Trophoblast cell (in vitro differentiated cells and primary cell): ENCODE measurements at regions not wholly inside any gene's neighbourhood (a gene's known extent, or its start where the extent isn't known, plus 50 kb on each side); places are given as distances from the start of the nearest gene placed in this dataset.

Source experiments
- DNase-seq, 2 donors: peaks; one replicate each; pipeline ENCODE4 v3.0.0-alpha.2; 2016
- H2AFZ ChIP-seq: 2 replicates; pipeline ENCODE4 v1.6.1; 2013; ENCODE audit warnings: low read length, moderate library complexity, mild to moderate bottlenecking; ENCODE audit not compliant: insufficient read depth, poor library complexity
- H2AK5ac ChIP-seq: 2 replicates; pipeline ENCODE4 v1.6.1; 2013; ENCODE audit warnings: mild to moderate bottlenecking, low read length
- H2BK120ac ChIP-seq: 2 replicates; pipeline ENCODE4 v1.6.1; 2013; ENCODE audit warnings: low read length, mild to moderate bottlenecking, moderate library complexity; ENCODE audit not compliant: insufficient read depth, poor library complexity
- H2BK12ac ChIP-seq: 2 replicates; pipeline ENCODE4 v1.6.1; 2013; ENCODE audit warnings: mild to moderate bottlenecking, low read length, moderate library complexity
- H2BK5ac ChIP-seq: 2 replicates; pipeline ENCODE4 v1.6.1; 2013; ENCODE audit warnings: low read length, low read depth, moderate library complexity, mild to moderate bottlenecking; ENCODE audit not compliant: poor library complexity
- H3K14ac ChIP-seq: 2 replicates; pipeline ENCODE4 v1.6.1; 2013; ENCODE audit warnings: mild to moderate bottlenecking, low read length
- H3K18ac ChIP-seq: 2 replicates; pipeline ENCODE4 v1.6.1; 2013; ENCODE audit warnings: mild to moderate bottlenecking, low read length
- H3K23ac ChIP-seq: 2 replicates; pipeline ENCODE4 v1.6.1; 2013; ENCODE audit warnings: low read length
- H3K27ac ChIP-seq: 2 replicates; pipeline ENCODE4 v1.5.1; 2013; ENCODE audit warnings: low read depth, mild to moderate bottlenecking, inconsistent platforms, low read length, moderate library complexity
- H3K27me3 ChIP-seq: 2 replicates; pipeline ENCODE4 v1.6.1; 2013; ENCODE audit warnings: inconsistent platforms, mild to moderate bottlenecking, low read length, moderate library complexity; ENCODE audit not compliant: insufficient read depth
- H3K36me3 ChIP-seq, 2 experiments: 1 replicate in 1 of 2; 2 replicates in 1 of 2; pipeline ENCODE4 v1.6.1; 2013; ENCODE audit warnings: low read length in 2 of 2, mild to moderate bottlenecking in 2 of 2, moderate library complexity in 1 of 2; ENCODE audit not compliant: insufficient read depth in 2 of 2, control insufficient read depth in 1 of 2
- H3K4ac ChIP-seq: 2 replicates; pipeline ENCODE4 v1.6.1; 2013; ENCODE audit warnings: low read depth, mild to moderate bottlenecking, low read length, moderate library complexity
- H3K4me1 ChIP-seq, 2 experiments: 1 replicate in 1 of 2; 2 replicates in 1 of 2; pipeline ENCODE4 v1.6.1; 2013; ENCODE audit warnings: low read length in 2 of 2, mild to moderate bottlenecking in 2 of 2, moderate library complexity in 1 of 2; ENCODE audit not compliant: insufficient read depth in 2 of 2, control insufficient read depth in 1 of 2
- H3K4me2 ChIP-seq: 2 replicates; pipeline ENCODE4 v1.6.1; 2013; ENCODE audit warnings: inconsistent platforms, mild to moderate bottlenecking, low read length, moderate library complexity
- H3K4me3 ChIP-seq: 2 replicates; pipeline ENCODE4 v1.5.1; 2013; ENCODE audit warnings: mild to moderate bottlenecking, low read depth, low read length, inconsistent platforms
- H3K79me1 ChIP-seq: one replicate; pipeline ENCODE4 v1.6.1; 2013; ENCODE audit warnings: low read length
- H3K79me2 ChIP-seq: 2 replicates; pipeline ENCODE4 v1.6.1; 2013; ENCODE audit warnings: low read length, mild to moderate bottlenecking; ENCODE audit not compliant: control insufficient read depth, insufficient read depth, poor library complexity
- H3K9ac ChIP-seq: 2 replicates; pipeline ENCODE4 v1.6.1; 2013; ENCODE audit warnings: mild to moderate bottlenecking, low read length
- H3K9me3 ChIP-seq: 2 replicates; pipeline ENCODE4 v1.6.1; 2013; ENCODE audit warnings: low read depth, mild to moderate bottlenecking, control low read depth, inconsistent platforms, low read length; ENCODE audit not compliant: insufficient read depth
- H4K12ac ChIP-seq: 2 replicates; pipeline ENCODE4 v1.6.1; 2013; ENCODE audit warnings: low read depth, mild to moderate bottlenecking, low read length, moderate library complexity
- H4K8ac ChIP-seq: 2 replicates; pipeline ENCODE4 v1.6.1; 2013; ENCODE audit warnings: low read depth, mild to moderate bottlenecking, low read length, moderate library complexity
- H4K91ac ChIP-seq: one replicate; pipeline ENCODE4 v1.6.1; 2013; ENCODE audit warnings: low read depth, mild to moderate bottlenecking, low read length, moderate library complexity
- WGBS: extraction: QIAGEN DNeasy Blood & Tissue Kit; methylation state at CpG from one replicate; pipeline ENCODE4 v1.1.7; 2013; ENCODE audit warnings: missing lambda C conversion rate; ENCODE audit not compliant: insufficient read length, insufficient coverage; ENCODE audit errors: extremely low coverage; 5-methylcytosine and 5-hydroxymethylcytosine counted together

- Histone ChIP-seq H4K91ac (no peak overlapping the region), H3K27me3 (no peaks in the 10 kb centered on the region), H3K9ac (no peak overlapping the region), H2BK120ac (no peak overlapping the region), H3K9me3 (no peaks in the 10 kb centered on the region), H2AK5ac (no peak overlapping the region), H3K23ac (no peak overlapping the region), H3K18ac (no peak overlapping the region), H2AFZ (no peak overlapping the region), H3K4me3 (no peak overlapping the region), H3K14ac (no peak overlapping the region), H2BK5ac (no peak overlapping the region), H3K79me2 (no peaks in the 10 kb centered on the region), H3K4me2 (no peak overlapping the region), H3K4ac (no peak overlapping the region), H4K8ac (no peak overlapping the region), H4K12ac (no peak overlapping the region), H3K4me1 (peaks cover 0 to 2% of the 10 kb centered on the region in 2 experiments), H3K27ac (no peak overlapping the region), H3K79me1 (no peaks in the 10 kb centered on the region), H2BK12ac (no peak overlapping the region), H3K36me3 (no peaks in the 10 kb centered on the region)
- peak; percentile 55 to 79 for DNase-seq
- WGBS: 100% methylated on average over 2 of the region's 5 CpGs
Observed at GRCh38 chr7:142587578-142588191, 161.6 kb upstream of the PRSS1 start.

- no peaks in the 10 kb centered on the region for H3K79me2 ChIP-seq
- H3K27ac ChIP-seq: no peak overlapping the region
- no peak overlapping the region for H2BK12ac ChIP-seq
- H3K23ac ChIP-seq: no peak overlapping the region
- H3K14ac ChIP-seq: no peak overlapping the region
- no peak overlapping the region for H3K4me3 ChIP-seq
- no peak for DNase-seq
- H3K27me3 ChIP-seq: no peaks in the 10 kb centered on the region
- H4K91ac ChIP-seq: no peak overlapping the region
- no peaks in the 10 kb centered on the region for H3K79me1 ChIP-seq
- H2BK5ac ChIP-seq: no peak overlapping the region
- no peak overlapping the region for H4K8ac ChIP-seq
- H3K9ac ChIP-seq: no peak overlapping the region
- no peak overlapping the region for H4K12ac ChIP-seq
- H3K4ac ChIP-seq: no peak overlapping the region
- H2AK5ac ChIP-seq: no peak overlapping the region
- no peaks in the 10 kb centered on the region for H3K9me3 ChIP-seq
- WGBS: no CpG with 5 or more reads among the region's 3 CpGs
- H3K4me1 ChIP-seq: peaks cover 0 to 2% of the 10 kb centered on the region in 2 experiments
- H2AFZ ChIP-seq: no peak overlapping the region
- H2BK120ac ChIP-seq: no peak overlapping the region
- H3K18ac ChIP-seq: no peak overlapping the region
- H3K36me3 ChIP-seq: no peaks in the 10 kb centered on the region
- H3K4me2 ChIP-seq: no peak overlapping the region
Observed at GRCh38 chr7:142586611-142587010, 162.7 kb upstream of the PRSS1 start.

- no peak overlapping the region for H3K14ac ChIP-seq
- H3K79me1 ChIP-seq: no peaks in the 10 kb centered on the region
- peaks cover 0 to 2% of the 10 kb centered on the region in 2 experiments for H3K4me1 ChIP-seq
- no peaks in the 10 kb centered on the region for H3K79me2 ChIP-seq
- H4K91ac ChIP-seq: no peak overlapping the region
- no peaks in the 10 kb centered on the region for H3K27me3 ChIP-seq
- H3K23ac ChIP-seq: no peak overlapping the region
- H3K4me3 ChIP-seq: no peak overlapping the region
- H3K36me3 ChIP-seq: no peaks in the 10 kb centered on the region
- no peak overlapping the region for H4K8ac ChIP-seq
- H2AFZ ChIP-seq: no peak overlapping the region
- H3K18ac ChIP-seq: no peak overlapping the region
- no peak overlapping the region for H4K12ac ChIP-seq
- no peak overlapping the region for H3K9ac ChIP-seq
- H3K9me3 ChIP-seq: no peaks in the 10 kb centered on the region
- H2BK12ac ChIP-seq: no peak overlapping the region
- no CpG with 5 or more reads among the region's 2 CpGs for WGBS
- no peak overlapping the region for H2BK120ac ChIP-seq
- no peak overlapping the region for H3K27ac ChIP-seq
- no peak overlapping the region for H2BK5ac ChIP-seq
- no peak overlapping the region for H3K4ac ChIP-seq
- no peak for DNase-seq
- H2AK5ac ChIP-seq: no peak overlapping the region
- no peak overlapping the region for H3K4me2 ChIP-seq
Observed at GRCh38 chr7:142585425-142585824, 163.8 kb upstream of the PRSS1 start.

- H4K8ac ChIP-seq: no peak overlapping the region
- no peak overlapping the region for H2BK5ac ChIP-seq
- H3K79me2 ChIP-seq: no peaks in the 10 kb centered on the region
- no peak overlapping the region for H3K4ac ChIP-seq
- H3K4me1 ChIP-seq: peaks cover 0 to 2% of the 10 kb centered on the region in 2 experiments
- H3K27me3 ChIP-seq: no peaks in the 10 kb centered on the region
- no peak overlapping the region for H2AK5ac ChIP-seq
- no CpG with 5 or more reads among the region's 2 CpGs for WGBS
- H3K23ac ChIP-seq: no peak overlapping the region
- no peak overlapping the region for H3K14ac ChIP-seq
- H3K9ac ChIP-seq: no peak overlapping the region
- H2AFZ ChIP-seq: no peak overlapping the region
- H3K4me3 ChIP-seq: no peak overlapping the region
- H3K79me1 ChIP-seq: no peaks in the 10 kb centered on the region
- no peak overlapping the region for H2BK120ac ChIP-seq
- H3K4me2 ChIP-seq: no peak overlapping the region
- no peak overlapping the region for H3K18ac ChIP-seq
- H3K9me3 ChIP-seq: no peaks in the 10 kb centered on the region
- DNase-seq: peak in 1 of 2 donors; percentile 59
- no peaks in the 10 kb centered on the region for H3K36me3 ChIP-seq
- no peak overlapping the region for H4K12ac ChIP-seq
- H3K27ac ChIP-seq: no peak overlapping the region
- H4K91ac ChIP-seq: no peak overlapping the region
- no peak overlapping the region for H2BK12ac ChIP-seq
Observed at GRCh38 chr7:142584765-142585164, 164.5 kb upstream of the PRSS1 start.
